K562 (cell line): ENCODE measurements at regions not wholly inside any gene's neighbourhood (a gene's known extent, or its start where the extent isn't known, plus 50 kb on each side); places are given as distances from the start of the nearest gene placed in this dataset.

Experiments used
- POLR2AphosphoS2 ChIP-seq: IDR thresholded peaks from 2 replicates; pipeline ENCODE4 v1.6.1; 2012; ENCODE audit warnings: low read length, improper control_type of control experiment
- RB1 ChIP-seq: fragments of 450-650 bp; IDR thresholded peaks from 2 replicates; pipeline ENCODE4 v1.6.1; 2017; ENCODE audit warnings: low read depth, mild to moderate bottlenecking
- TF ChIP-seq, protein P1 (sequence below), 3 experiments: IDR thresholded peaks in 2 of 3; conservative IDR thresholded peaks in 1 of 3; 2 replicates each; pipeline ENCODE4 v1.5.1; 2011 to 2012; ENCODE audit warnings: low read length in 3 of 3, mild to moderate bottlenecking in 3 of 3, control low read depth in 2 of 3, improper control_type of control experiment in 1 of 3, inconsistent platforms in 1 of 3, low read depth in 1 of 3, mixed read lengths in 1 of 3, moderate library complexity in 1 of 3; ENCODE audit not compliant: insufficient read depth in 2 of 3

- TF ChIP-seq RB1: no peak
- TF ChIP-seq, protein P1, sequence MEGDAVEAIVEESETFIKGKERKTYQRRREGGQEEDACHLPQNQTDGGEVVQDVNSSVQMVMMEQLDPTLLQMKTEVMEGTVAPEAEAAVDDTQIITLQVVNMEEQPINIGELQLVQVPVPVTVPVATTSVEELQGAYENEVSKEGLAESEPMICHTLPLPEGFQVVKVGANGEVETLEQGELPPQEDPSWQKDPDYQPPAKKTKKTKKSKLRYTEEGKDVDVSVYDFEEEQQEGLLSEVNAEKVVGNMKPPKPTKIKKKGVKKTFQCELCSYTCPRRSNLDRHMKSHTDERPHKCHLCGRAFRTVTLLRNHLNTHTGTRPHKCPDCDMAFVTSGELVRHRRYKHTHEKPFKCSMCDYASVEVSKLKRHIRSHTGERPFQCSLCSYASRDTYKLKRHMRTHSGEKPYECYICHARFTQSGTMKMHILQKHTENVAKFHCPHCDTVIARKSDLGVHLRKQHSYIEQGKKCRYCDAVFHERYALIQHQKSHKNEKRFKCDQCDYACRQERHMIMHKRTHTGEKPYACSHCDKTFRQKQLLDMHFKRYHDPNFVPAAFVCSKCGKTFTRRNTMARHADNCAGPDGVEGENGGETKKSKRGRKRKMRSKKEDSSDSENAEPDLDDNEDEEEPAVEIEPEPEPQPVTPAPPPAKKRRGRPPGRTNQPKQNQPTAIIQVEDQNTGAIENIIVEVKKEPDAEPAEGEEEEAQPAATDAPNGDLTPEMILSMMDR (IDR thresholded peaks at IDR 0.05 in 2 of 3, conservative IDR thresholded peaks at IDR 0.05 in 1 of 3; ENCODE audit: insufficient read depth in 2 of 3, low read depth in 1 of 3, low read length in 3 of 3): no peak
- no peak for TF ChIP-seq POLR2AphosphoS2
These were observed 320.1 kb upstream of the ATP11B start for GRCh38 chr3:182473191-182473710.
